HG03558 (cell line): ENCODE measurements at regions not wholly inside any gene's neighbourhood (a gene's known extent, or its start where the extent isn't known, plus 50 kb on each side); places are given as distances from the start of the nearest gene placed in this dataset.
"Not testable (repeated sequence)": the region's sequence is repeated elsewhere in the genome, so short reads cannot be mapped to it uniquely, and the experiment has no call there.

Experiments used
- ATAC-seq: cut with Tn5 transposase; IDR thresholded peaks from one replicate; pipeline ENCODE4 v1.9.1; 2021; ENCODE audit warnings: moderate number of reproducible peaks; ENCODE audit not compliant: unreplicated experiment; ENCODE audit errors: extremely low read depth

DNA sequence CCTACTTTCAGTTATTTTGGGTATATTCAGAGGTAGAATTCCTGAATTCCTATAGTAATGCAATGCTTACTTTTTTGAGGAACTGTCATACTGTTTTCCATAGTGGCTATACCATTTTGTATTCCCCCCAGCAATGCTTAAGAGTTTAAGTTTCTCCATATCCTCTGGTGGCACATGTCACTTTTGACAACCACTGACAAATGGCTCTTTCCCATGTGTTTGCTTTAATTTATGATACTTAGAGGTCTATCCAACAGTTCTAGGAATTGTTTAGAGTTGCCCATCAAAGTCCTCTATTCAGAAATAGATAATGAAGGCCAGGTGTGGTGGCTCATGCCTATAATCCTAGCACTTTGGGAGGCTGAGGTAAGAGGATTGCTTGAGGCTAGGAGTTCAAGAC, 128.9 kb upstream of the CFAP20DC start:
- ATAC-seq: no peak

DNA sequence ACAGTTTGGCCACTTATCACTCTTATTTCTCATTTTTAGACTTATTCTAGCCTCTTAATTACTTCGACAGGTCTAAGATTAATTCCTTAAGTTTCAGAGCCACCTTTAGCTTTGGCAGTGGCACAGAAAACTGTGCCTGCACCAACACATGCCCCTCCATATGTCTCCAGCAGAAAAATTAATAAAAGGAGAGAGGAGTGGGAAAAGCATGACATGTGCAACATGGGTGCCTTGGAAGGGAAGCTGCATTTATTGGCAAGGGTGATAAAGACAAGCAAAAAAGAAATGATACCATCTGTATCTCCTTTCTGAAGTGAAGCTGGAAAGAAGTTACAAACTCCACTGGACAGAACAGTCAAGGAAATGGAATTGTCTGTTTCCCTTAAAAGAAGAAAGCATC, 121.7 kb upstream of the CFAP20DC start:
- ATAC-seq: no peak

DNA sequence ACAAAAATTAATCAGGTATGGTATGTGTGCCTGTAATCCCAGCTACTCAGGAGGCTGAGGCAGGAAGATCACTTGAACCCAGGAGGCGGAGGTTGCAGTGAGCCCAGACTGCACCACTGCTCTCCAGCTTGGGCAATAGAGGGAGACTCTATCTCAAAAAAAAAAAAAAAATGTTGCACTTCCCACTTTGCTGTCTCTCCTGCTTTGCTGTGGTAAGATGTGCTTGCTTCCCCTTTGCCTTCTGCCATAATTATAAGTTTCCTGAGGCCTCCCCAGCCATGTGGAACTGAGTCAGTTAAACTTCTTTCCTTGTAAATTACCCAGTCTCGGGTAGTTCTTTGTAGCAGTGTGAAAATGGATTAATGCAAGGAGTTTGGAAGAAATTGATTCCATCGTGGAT, 120.3 kb upstream of the CFAP20DC start:
- ATAC-seq: not testable (repeated sequence)

DNA sequence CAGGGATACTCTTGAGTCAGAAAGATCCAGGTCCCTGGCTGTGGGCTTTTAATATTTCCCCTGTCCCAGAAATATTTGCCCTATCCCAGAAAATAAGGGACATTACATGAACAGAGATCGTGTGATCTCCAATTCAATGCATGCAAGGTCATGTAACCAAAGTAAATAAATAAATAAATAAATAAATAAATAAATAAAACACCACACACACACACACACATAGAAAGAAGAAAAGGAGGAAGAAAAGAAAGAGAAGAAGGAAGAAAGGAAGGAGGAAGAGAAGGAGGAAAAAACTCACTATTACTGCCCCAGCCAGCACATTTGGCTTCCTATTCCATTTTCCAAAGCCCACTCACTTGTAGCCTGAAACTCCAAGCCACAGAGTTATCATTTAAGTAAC, 117.9 kb upstream of the CFAP20DC start:
- ATAC-seq: no peak

DNA sequence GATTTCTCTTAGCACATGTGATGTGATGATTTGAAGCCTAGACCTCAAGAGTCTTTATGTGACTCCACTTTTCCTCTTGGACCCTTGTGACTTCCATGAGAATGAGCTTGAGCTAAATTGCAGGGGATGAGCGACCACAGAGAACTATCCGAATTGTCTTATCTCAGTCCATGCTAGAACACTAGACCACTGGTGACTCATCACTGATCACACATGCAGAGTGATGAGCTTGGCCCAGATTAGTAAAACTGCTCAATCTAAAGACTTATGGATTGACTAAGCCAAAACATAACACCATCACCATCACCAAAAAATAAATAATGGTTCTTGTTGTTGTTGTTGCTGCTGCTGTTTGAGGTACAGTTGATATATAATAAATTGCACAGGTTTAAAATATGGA, 114.1 kb upstream of the CFAP20DC start:
- no peak for ATAC-seq

DNA sequence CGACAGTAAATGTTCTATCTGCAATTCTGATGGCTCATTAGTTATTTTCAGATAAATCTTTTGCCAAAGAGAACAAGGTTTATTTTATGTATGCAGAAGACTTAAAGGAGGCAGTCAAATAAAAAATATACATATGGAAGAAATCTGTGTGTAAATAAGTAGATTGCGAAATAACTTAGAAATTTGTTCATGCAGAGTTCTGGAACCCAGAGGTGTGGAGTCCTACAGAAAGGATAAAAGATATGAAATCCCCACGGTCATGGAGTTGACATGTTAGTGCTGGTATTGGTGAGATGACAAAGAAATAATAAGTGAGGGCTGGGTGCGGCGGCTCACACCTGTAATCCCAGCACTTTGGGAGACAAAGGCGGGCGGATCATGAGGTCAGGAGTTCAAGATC, 111.2 kb upstream of the CFAP20DC start:
- no peak for ATAC-seq

DNA sequence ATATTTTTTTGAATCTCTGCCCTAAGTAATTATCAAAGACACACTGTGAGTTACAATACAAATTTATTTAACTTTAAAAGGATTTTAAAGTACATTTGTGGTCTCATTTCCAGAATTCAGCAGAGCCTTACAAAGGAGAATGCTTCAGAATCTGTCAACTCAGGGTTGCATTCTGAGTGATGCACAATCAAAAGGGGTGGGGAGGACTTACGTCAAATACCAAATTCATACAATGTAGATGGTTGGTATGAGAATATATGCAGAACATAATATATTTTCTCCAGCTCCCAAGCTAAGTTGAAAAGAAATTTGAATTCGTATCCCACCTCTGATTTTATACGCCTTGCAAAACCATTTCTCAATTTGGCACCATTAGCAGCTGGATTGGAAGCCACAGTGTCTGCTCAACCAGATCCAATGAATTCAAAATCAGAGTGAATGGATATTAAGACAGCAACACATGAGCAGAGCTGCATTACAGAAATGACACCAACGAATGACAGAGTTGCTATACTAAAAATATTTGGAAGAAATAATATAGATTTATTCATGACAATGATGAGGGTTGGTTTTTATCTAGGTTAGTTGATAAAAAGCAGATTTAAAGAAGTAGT, 110.4 kb upstream of the CFAP20DC start:
- ATAC-seq: no peak

DNA sequence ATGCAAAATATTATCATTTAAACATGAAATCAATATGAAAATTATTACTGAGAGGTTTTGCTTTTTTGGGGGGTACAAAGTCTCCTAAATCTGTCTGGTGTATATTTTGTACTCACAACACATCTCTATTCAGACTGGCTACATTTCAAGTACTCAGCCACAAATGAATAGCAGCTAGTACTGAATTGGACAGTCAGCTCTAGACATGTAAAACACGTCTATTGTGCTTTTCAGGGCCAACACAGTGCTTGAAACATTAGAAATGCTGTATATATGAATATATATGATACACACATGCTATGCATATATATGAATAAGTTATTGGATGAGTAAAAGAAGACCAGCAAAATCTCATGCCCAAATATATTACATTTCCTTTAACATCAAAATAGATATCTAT, 103.8 kb upstream of the CFAP20DC start:
- ATAC-seq: no peak

DNA sequence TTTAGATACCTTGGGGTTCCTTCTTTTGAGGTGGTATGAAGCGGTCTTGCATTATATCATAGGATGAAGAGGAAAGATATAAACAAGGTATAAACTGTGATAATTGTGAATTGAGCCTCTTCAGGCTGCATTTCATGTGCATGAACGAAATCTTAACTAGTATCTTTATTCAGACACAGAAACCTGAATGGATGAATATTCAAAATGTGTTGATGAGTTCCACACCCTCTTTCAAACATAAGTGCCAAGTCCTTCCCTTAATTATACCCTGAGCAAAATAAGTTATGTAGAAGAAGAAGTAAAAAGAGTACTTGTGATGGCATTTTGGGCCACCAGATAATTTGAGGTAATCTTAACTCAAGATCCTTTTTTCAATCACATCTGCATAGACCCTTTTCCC, 103.1 kb upstream of the CFAP20DC start:
- no peak for ATAC-seq

DNA sequence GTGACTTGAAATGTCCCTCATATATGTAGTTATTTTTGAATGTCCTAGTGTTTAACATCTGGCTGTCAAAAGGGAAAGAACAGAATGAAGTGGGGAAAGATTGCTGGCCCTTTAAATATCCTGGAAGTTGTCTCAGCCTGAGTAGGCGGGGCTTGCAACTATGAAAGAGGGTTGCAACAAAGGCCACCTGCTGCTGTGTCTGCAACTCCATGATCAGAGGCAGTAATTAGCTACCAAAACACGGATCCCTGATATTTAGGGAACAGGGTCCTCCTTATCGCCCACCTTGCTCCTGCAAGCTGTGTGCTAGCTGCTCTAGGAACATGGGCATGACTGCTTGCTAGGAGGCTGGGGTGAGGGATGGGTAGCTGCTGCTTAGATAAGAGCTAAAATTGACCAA, 100.2 kb upstream of the CFAP20DC start:
- ATAC-seq: no peak

DNA sequence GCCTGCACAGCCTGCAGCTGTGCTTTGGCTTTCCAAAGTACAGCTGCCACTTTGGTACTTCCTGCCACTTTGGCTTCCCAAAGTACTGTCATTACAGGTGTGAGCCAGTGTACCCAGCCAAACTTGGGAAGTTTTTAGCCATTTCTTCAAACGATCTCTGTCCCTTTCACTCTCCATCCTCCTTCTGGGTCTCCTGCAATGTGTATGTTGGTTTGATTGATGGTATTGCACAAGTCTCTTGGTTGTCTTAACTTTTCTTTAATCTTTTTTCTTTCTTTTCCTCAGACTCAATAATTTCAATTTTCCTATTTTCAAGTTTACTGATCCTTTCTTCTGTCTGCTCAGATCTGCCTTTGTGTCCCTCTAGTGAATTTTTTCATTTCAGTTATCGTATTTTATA, 99.3 kb upstream of the CFAP20DC start:
- ATAC-seq: no peak

DNA sequence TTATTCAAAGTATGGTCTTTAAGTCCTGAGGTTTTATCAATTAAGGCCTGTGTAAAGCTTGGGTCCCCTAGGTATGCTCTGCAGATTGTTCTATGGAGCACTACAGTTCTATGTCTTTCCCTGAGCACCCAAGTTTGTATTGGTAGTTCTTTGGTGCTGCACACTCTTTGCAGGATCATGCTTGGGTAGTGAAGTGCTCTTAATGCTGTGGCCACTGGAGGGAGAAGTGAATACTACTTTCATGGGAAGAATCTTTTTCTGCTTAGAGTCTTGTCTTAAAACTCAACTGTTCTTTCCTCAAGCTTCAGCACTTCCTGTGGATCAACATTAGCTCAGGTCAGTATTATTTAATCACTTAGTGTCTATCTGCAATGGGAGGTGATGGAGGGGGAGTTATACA, 93.6 kb upstream of the CFAP20DC start:
- ATAC-seq: no peak

DNA sequence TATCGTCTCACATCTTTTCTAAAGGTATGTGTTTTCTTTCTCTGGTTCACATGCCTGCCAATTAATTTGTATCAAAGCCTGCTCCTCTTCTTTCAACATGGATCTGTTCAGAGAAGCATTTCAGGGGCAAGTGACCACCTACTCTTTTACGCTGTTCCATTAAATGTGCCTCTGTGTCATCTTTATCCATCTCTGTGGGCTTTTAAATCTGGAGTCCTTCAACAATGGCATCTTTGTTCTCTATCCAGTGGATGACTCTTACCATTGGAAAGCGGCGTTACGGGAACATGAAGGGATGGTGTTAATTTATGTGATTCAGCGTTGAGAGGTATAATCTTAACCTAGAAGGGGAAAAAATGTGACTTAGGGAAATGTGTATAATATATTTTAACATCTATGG, 92.7 kb upstream of the CFAP20DC start:
- no peak for ATAC-seq

DNA sequence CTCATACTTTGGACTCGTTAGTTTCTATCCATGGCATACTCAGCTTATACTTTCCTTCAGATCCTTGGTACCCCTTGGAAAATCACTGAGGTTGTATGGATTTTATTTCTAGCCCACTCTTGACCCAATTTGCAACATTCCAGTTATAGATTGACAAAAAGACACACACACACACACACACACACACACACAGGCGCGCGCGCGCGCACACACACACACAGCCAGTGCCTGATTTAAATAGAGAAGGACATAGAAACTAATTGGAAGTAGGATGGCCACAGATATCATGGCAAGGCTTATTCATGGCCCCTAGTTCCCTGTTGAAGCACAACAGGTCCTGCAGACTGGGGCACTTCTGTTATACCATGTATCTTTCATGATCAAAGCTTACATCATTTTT, 89.1 kb upstream of the CFAP20DC start:
- ATAC-seq: no peak

DNA sequence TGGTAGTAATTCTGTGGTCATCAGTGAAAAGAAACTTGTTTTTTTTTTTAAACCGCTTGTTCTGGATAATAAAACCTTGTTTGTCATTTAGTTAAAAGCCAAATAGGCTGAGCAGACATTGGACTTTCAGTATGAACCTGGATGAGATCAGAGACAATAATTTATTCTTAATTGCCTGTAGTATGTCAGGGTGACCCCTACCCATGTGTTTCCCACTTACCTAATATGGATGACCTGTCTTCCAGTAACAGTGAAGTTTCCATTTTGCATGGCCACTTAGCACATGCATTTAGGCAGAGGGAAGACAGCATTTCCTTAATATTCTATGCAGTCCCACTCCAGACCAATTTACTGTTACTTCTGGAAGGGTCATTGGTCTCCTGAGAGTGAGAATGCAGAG, 87.6 kb upstream of the CFAP20DC start:
- ATAC-seq: no peak

DNA sequence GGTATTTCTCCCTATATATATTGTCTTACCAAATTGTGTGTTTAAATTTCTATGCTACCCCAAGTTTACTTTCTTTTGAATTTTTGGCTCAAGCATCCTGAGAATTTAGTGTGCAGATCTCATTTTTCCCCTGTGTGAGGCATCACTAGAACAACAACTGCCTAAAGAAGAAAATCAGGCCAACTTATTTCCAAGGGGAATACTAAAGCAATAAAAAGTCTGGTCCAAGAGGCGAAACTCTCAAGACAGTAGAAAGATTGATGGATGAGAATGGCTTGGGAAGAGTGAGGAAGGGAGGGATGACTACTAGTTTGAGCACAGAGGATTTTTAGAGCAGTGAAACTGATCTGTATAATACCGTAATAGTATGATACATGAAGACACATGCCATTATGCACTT, 86.3 kb upstream of the CFAP20DC start:
- ATAC-seq: no peak

DNA sequence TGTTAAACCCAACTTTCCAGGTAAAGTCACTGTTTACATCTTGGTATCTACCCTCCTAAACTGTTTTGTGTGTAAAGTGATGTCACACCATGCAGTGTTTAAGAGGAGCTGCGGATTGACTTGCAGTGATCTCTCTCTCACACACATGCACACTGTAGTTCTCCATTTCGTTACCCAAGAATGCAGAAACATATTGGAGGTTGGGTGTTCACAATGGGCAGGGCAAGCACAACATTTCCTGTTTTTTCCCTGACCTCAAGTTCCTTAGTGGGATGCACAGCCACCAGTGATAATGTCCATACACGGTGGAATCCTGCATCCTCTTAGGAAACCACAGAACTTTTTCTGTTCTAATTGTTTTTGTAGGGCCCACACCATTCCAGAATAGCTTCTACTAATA, 85.3 kb upstream of the CFAP20DC start:
- no peak for ATAC-seq

DNA sequence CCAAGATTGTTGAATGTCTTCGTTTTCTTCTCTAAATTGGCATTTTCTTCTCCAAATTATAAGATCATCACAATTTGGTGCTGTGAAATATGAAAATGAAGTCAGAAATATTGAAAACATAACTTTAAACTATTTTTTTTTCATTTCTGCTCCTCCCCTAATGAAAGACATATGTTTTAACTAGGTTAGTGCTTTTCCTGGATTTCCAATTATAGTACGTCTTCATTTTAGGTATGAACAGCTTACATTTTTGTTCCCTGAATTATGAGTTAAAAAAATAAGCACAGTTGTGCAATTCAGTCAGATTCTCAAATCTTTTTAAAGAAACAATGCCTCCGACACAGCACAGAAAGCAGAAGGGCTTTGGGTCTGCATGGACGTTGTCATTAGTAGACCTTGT, 83.5 kb upstream of the CFAP20DC start:
- no peak for ATAC-seq

DNA sequence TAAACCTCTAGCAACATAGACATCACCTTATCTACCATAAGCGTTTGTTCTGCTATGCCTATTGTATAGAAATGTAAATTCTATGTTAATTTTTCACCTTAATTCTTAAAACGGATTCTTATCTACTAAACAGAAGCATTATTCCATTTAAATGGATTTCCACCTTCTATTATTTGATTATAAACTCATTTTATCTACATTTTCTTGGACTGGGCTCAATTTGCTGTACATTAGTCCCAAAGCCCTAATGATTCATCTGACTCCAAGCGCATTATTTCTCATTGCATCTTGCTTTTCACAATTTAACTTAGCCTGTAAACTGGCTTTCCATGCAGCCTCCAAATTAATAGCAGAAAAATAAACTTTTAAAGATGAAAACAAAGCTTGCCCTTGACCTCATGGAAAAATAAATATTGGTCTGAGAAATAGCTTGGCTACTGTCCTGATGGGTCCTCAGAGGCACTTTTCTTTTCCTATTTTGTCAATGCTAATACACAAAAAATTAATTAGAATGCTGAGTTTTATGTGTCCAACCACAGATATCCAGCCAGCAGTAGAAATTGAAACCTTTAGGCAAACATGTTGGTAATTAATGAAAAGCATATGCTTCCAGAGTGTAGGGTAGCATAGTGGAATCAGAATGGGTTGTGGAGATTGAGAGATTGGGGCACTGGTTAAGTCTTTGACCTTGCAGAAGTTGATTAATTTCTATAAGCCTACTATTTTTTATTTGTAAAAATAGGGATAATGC, 81.4 kb upstream of the CFAP20DC start:
- no peak for ATAC-seq

DNA sequence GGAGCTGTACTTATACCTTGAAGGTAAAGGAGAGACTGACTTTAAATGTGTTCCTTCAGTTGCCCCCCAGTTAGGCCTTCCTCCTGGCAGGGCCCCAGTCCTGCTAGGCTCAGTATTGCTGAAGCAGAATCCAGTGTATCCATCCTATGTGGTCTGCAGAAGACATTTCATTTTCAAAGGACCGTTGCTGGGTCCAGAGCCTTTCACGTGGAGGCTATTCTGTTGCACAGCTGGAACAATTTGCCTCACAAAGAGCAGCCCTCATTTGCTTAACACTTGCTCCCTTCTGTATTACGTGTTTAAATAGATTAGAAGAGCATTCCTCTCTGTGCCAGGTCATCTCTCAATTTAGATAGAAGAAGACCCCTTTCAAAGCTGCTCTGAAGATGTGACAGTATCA, 78.9 kb upstream of the CFAP20DC start:
- ATAC-seq: no peak

DNA sequence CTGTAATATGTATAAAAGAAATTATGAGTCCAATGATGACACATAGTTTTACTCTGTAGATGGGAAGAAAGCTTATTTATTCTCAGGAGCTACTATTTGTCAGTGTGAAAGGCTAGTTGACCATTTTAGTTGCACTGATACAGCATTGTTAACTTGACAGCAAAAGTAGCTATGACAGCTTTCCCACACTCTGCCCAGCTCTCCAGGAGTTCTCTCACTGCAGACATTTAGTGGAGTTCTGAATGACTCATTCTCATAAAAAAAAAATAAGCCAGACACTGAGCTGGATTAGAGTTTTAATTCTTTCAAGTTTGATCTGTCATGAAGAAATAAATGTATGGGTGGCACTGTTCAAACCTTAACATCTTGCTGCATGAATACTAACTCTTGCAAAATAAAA, 77.2 kb upstream of the CFAP20DC start:
- no peak for ATAC-seq

DNA sequence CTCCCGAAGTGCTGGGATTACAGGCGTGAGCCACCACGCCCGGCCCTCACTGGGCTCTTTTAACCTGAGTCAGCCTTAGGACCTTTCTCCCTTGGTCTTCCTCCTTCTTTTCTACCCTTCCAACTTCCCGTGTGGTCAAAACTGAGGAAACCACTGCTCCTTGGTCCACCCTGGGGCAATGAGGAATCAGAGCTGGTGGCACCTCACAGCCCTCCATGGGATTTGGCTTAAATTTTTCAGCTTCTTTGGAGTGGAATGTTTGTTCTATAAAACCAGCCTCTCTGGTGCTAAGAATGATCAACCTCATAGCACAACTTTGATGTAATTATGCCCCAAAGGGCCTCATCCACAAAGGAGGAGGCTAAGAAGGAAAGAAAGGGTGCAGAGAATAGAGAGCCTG, 76.6 kb upstream of the CFAP20DC start:
- ATAC-seq: no peak
